ENCODE measurements at regions not wholly inside any gene's neighbourhood (a gene's known extent, or its start where the extent isn't known, plus 50 kb on each side); places are given as distances from the start of the nearest gene placed in this dataset.
"Not testable (repeated sequence)": the region's sequence is repeated elsewhere in the genome, so short reads cannot be mapped to it uniquely, and the experiment has no call there.

- Histone ChIP-seq H3K27ac (no peak overlapping the region), H3K27me3 (replicated peaks) (no peaks in the 10 kb centered on the region), H3K4me3 (ENCODE audit: low read depth, low read length) (no peak overlapping the region), H3K36me3 (replicated peaks) (no peaks in the 10 kb centered on the region)
- DNase-seq: no peak
- in situ Hi-C loops (cut with HindIII; ENCODE audit: low pct_ligation_motif_present, low sequenced_read_pairs): no loop called here
- no peak for TF ChIP-seq CTCF (IDR thresholded peaks at IDR 0.05; ENCODE audit: low read depth, low read length, missing control alignments)
Observed at GRCh38 chr11:97620007-97620406, 1230.2 kb downstream of the JRKL start.

- Histone ChIP-seq H3K4me3 (ENCODE audit: low read depth, low read length) (no peak overlapping the region), H3K27me3 (replicated peaks) (no peaks in the 10 kb centered on the region), H3K36me3 (replicated peaks) (no peaks in the 10 kb centered on the region), H3K27ac (no peak overlapping the region)
- in situ Hi-C loops (cut with HindIII; ENCODE audit: low pct_ligation_motif_present, low sequenced_read_pairs): no loop called here
- DNase-seq: no peak
- TF ChIP-seq CTCF (IDR thresholded peaks at IDR 0.05; ENCODE audit: low read depth, low read length, missing control alignments): no peak
Observed at GRCh38 chr11:97621282-97621681, 1231.5 kb downstream of the JRKL start.

- no peaks in the 10 kb centered on the region for H3K36me3 ChIP-seq (replicated peaks)
- in situ Hi-C loops (cut with HindIII; ENCODE audit: low pct_ligation_motif_present, low sequenced_read_pairs): no loop called here
- H3K27me3 ChIP-seq (replicated peaks): no peaks in the 10 kb centered on the region
- DNase-seq: no peak
- no peak overlapping the region for H3K4me3 ChIP-seq (ENCODE audit: low read depth, low read length)
- H3K27ac ChIP-seq: no peak overlapping the region
- TF ChIP-seq CTCF (IDR thresholded peaks at IDR 0.05; ENCODE audit: low read depth, low read length, missing control alignments): no peak
Observed at GRCh38 chr11:97622795-97623194, 1233.0 kb downstream of the JRKL start.

GRCh38 chr11:97636741-97637140, 1246.9 kb downstream of the JRKL start:
- DNase-seq; H3K4me3 ChIP-seq (ENCODE audit: low read depth, low read length); H3K27ac ChIP-seq; H3K27me3 ChIP-seq (replicated peaks); H3K36me3 ChIP-seq (replicated peaks); in situ Hi-C loops (cut with HindIII; ENCODE audit: low pct_ligation_motif_present, low sequenced_read_pairs): not testable (repeated sequence)

- Histone ChIP-seq H3K27ac (no peak overlapping the region), H3K27me3 (replicated peaks) (no peaks in the 10 kb centered on the region), H3K4me3 (ENCODE audit: low read depth, low read length) (no peak overlapping the region), H3K36me3 (replicated peaks) (no peaks in the 10 kb centered on the region)
- in situ Hi-C loops (cut with HindIII; ENCODE audit: low pct_ligation_motif_present, low sequenced_read_pairs): no loop called here
- DNase-seq: no peak
- no peak for TF ChIP-seq CTCF (IDR thresholded peaks at IDR 0.05; ENCODE audit: low read depth, low read length, missing control alignments)
Observed at GRCh38 chr11:97637701-97638100, 1247.9 kb downstream of the JRKL start.

- Histone ChIP-seq H3K4me3 (ENCODE audit: low read depth, low read length) (no peak overlapping the region), H3K27me3 (replicated peaks) (no peaks in the 10 kb centered on the region), H3K27ac (no peak overlapping the region), H3K36me3 (replicated peaks) (no peaks in the 10 kb centered on the region)
- in situ Hi-C loops (cut with HindIII; ENCODE audit: low pct_ligation_motif_present, low sequenced_read_pairs): no loop called here
- DNase-seq: no peak
- TF ChIP-seq CTCF (IDR thresholded peaks at IDR 0.05; ENCODE audit: low read depth, low read length, missing control alignments): no peak
Observed at GRCh38 chr11:97638641-97639224, 1248.9 kb downstream of the JRKL start.

Data from brain microvascular endothelial cell (primary cell).